SK-N-MC (cell line): ENCODE measurements at regions not wholly inside any gene's neighbourhood (a gene's known extent, or its start where the extent isn't known, plus 50 kb on each side); places are given as distances from the start of the nearest gene placed in this dataset.

Source experiments
- EZH2 ChIP-seq: fragments of 200-600 bp; sonication (generic); IDR thresholded peaks from one replicate; pipeline ENCODE4 v1.6.1; 2017; ENCODE audit warnings: antibody characterized with exemption
- POLR2AphosphoS5 ChIP-seq: IDR thresholded peaks from 2 replicates; pipeline ENCODE4 v1.6.1; 2012; ENCODE audit warnings: mild to moderate bottlenecking, low read depth, low read length, borderline replicate concordance

GRCh38 chr5:142539154-142539740 is 146.6 kb downstream of the FGF1 start:
- TF ChIP-seq POLR2AphosphoS5 (no peak), EZH2 (no peak)
